GM19395 (cell line): ENCODE measurements at regions not wholly inside any gene's neighbourhood (a gene's known extent, or its start where the extent isn't known, plus 50 kb on each side); places are given as distances from the start of the nearest gene placed in this dataset.
A peak's percentile ranks its signal among the peaks of the same experiment; 100 is the strongest.
"Not testable (repeated sequence)": the region's sequence is repeated elsewhere in the genome, so short reads cannot be mapped to it uniquely, and the experiment has no call there.

Source experiments
- ATAC-seq: cut with Tn5 transposase; IDR thresholded peaks from one replicate; pipeline ENCODE4 v1.9.1; 2021; ENCODE audit warnings: mild to moderate bottlenecking, moderate library complexity; ENCODE audit not compliant: unreplicated experiment

- no peak for ATAC-seq
Observed at GRCh38 chr3:72660270-72661114, 187.8 kb downstream of the SHQ1 start.

GRCh38 chr3:72659596-72659995 lies 188.6 kb downstream of the SHQ1 start:
- ATAC-seq = no peak

- ATAC-seq = no peak
Observed at GRCh38 chr3:72659188-72659587, 189.1 kb downstream of the SHQ1 start.

GRCh38 chr3:72658466-72659100 lies 189.7 kb downstream of the SHQ1 start:
- no peak for ATAC-seq

GRCh38 chr3:72657666-72658065 lies 190.6 kb downstream of the SHQ1 start:
- no peak for ATAC-seq

GRCh38 chr3:72655723-72656122 lies 192.5 kb downstream of the SHQ1 start:
- ATAC-seq = no peak

- ATAC-seq = no peak
Observed at GRCh38 chr3:72655131-72655551, 193.1 kb downstream of the SHQ1 start.

GRCh38 chr3:72652395-72652794 lies 195.8 kb downstream of the SHQ1 start:
- ATAC-seq = no peak

GRCh38 chr3:72651498-72651897 lies 196.7 kb downstream of the SHQ1 start:
- no peak for ATAC-seq

GRCh38 chr3:72646263-72646662 lies 202.0 kb downstream of the SHQ1 start:
- no peak for ATAC-seq

GRCh38 chr3:72643635-72644034 lies 204.6 kb downstream of the SHQ1 start:
- not testable (repeated sequence) for ATAC-seq

GRCh38 chr3:72641684-72642083 lies 206.6 kb downstream of the SHQ1 start:
- no peak for ATAC-seq

GRCh38 chr3:72641072-72641471 lies 207.2 kb downstream of the SHQ1 start:
- no peak for ATAC-seq

- ATAC-seq = no peak
Observed at GRCh38 chr3:72636969-72637597, 211.2 kb downstream of the SHQ1 start.

GRCh38 chr3:72635551-72635950 lies 212.7 kb downstream of the SHQ1 start:
- no peak for ATAC-seq

- ATAC-seq = peak; percentile 58
Observed at GRCh38 chr3:72634128-72634527, 214.1 kb downstream of the SHQ1 start.

GRCh38 chr3:72633534-72633933 lies 214.7 kb downstream of the SHQ1 start:
- no peak for ATAC-seq

GRCh38 chr3:72633121-72633520 lies 215.1 kb downstream of the SHQ1 start:
- ATAC-seq = no peak

GRCh38 chr3:72632129-72632528 lies 216.1 kb downstream of the SHQ1 start:
- ATAC-seq = no peak

- no peak for ATAC-seq
Observed at GRCh38 chr3:72630969-72631344, 217.3 kb downstream of the SHQ1 start.

- no peak for ATAC-seq
Observed at GRCh38 chr3:72630327-72630968, 217.8 kb downstream of the SHQ1 start.
